ENCODE measurements at regions not wholly inside any gene's neighbourhood (a gene's known extent, or its start where the extent isn't known, plus 50 kb on each side); places are given as distances from the start of the nearest gene placed in this dataset.
"Not testable (repeated sequence)": the region's sequence is repeated elsewhere in the genome, so short reads cannot be mapped to it uniquely, and the experiment has no call there.

DNA sequence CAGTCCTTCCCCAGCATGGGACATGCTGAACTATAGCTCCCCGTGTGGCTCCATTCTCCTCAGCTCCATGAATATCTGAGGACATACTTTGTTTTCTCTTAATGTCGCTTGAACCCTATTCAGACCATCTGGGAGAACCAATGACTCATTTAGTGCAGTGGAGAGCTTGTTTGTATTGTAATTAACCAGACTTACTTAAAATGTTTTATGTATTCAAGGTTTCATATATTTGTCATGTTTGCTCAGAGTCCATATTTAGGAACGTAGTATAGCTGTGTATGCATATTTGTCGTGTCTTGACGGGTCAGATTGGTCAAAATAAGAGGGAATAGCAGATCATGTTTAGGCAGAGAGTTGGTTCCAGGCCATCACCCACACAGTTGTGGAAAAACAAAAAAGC, 150.1 kb upstream of the NTRK2 start:
- TF ChIP-seq JUND (IDR thresholded peaks at IDR 0.05; ENCODE audit: low read depth): no peak
- in situ Hi-C loops (cut with HindIII; ENCODE audit: low pct_unique_long_range_greater_than_20kb, low sequenced_read_pairs): no loop called here
- peak in 1 of 2 experiments; percentile 3 for DNase-seq (ENCODE audit: low read depth in 1 of 2, low spot score in 1 of 2)

DNA sequence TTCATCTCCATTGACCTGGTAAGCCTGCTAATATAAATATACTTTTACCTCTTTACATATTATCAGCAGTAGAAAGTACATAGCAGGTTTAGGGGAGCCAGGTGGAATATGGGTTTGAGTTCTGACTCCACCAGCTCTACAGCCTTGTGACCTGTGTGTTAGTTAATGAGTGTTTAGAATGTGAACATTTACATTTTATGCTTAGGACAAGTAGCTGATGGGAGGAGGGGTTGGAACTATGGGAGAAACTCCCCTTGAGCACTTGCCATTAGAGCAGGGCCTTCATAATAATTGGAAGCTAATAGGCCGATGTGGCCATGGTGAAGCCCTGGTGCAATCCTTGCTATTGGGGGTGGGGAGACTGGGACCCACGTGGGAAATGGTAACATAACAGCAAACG, 148.3 kb upstream of the NTRK2 start:
- DNase-seq (ENCODE audit: low read depth in 1 of 2, low spot score in 1 of 2): no peak
- no peak for TF ChIP-seq JUND (IDR thresholded peaks at IDR 0.05; ENCODE audit: low read depth)
- in situ Hi-C loops (cut with HindIII; ENCODE audit: low pct_unique_long_range_greater_than_20kb, low sequenced_read_pairs): no loop called here

DNA sequence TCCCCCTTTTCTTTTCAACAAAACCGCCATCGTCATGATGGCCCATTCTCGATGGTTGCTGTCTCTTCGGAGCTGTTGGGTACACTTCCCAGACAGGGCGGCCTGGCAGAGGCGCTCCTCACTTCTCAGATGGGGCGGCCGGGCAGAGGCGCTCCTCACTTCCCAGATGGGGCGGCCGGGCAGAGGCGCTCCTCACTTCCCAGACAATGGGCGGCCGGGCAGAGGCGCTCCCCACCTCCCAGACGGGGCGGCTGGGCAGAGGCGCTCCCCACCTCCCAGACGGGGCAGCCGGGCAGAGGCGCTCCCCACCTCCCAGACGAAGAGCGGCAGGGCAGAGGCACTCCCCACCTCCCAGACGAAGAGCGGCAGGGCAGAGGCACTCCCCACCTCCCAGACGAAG, 143.3 kb upstream of the NTRK2 start:
- DNase-seq (ENCODE audit: low read depth in 1 of 2, low spot score in 1 of 2); in situ Hi-C loops (cut with HindIII; ENCODE audit: low pct_unique_long_range_greater_than_20kb, low sequenced_read_pairs): not testable (repeated sequence)

DNA sequence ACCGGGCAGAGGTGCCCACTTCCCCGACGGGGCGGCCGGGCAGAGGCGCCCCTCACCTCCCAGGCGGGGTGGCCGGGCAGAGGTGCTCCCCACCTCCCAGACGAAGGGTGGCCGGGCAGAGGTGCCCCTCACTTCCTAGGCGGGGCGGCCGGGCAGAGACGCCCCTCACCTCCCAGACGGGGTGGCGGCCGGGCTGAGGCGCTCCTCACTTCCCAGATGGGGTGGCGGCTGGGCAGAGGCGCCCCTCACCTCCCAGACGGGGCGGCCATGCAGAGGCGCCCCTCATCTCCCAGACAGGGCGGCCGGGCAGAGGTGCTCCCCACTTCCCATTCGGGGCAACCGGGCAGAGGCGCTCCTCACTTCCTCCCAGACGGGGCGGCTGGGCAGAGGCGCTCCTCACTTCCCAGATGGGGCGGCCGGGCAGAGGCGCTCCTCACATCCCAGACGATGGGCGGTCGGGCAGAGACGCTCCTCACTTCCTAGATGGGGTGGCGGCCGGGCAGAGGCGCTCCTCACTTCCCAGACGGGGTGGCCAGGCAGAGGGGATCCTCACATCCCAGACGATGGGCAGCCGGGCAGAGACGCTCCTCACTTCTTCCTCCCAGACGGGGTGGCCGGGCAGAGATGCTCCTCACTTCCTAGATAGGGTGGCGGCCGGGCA, 142.3 kb upstream of the NTRK2 start:
- in situ Hi-C loops (cut with HindIII; ENCODE audit: low pct_unique_long_range_greater_than_20kb, low sequenced_read_pairs); DNase-seq (ENCODE audit: low read depth in 1 of 2, low spot score in 1 of 2): not testable (repeated sequence)

DNA sequence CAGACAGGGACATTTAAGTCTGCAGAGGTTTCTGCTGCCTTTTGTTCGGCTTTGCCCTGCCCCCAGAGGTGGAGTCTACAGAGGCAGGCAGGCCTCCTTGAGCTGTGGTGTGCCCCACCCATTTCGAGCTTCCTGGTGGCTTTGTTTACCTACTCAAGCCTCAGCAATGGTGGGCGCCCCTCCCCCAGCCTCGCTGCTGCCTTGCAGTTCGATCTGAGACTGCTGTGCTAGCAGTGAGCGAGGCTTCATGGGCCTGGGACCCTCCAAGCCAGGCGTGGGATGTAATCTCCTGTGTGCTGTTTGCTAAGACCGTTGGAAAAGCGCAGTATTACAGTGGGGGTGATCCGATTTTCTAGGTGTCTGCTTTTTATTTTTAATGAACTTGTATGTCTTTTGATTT, 133.6 kb upstream of the NTRK2 start:
- DNase-seq (ENCODE audit: low read depth in 1 of 2, low spot score in 1 of 2); in situ Hi-C loops (cut with HindIII; ENCODE audit: low pct_unique_long_range_greater_than_20kb, low sequenced_read_pairs): not testable (repeated sequence)

DNA sequence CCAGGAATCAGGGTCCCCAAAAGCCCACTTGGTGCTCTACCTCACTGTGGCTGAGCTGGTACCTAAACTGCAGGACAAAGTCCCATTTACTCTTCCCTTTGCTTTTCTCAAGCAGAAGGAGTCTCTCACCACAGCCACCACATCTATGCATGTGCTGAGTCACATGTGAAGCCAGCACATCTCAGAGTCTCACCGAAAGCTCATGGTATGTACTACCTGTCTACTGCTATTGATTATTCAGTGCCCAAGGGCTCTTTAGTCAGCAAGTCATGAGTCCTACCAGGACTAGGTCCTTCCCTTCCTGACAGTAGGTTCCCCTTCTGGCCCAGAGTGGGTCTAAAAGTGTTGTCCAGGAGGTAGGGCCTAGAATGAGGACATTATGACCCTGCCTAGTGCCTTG, 130.7 kb upstream of the NTRK2 start:
- in situ Hi-C loops (cut with HindIII; ENCODE audit: low pct_unique_long_range_greater_than_20kb, low sequenced_read_pairs): no loop called here
- TF ChIP-seq JUND (IDR thresholded peaks at IDR 0.05; ENCODE audit: low read depth): no peak
- DNase-seq (ENCODE audit: low read depth in 1 of 2, low spot score in 1 of 2): no peak

DNA sequence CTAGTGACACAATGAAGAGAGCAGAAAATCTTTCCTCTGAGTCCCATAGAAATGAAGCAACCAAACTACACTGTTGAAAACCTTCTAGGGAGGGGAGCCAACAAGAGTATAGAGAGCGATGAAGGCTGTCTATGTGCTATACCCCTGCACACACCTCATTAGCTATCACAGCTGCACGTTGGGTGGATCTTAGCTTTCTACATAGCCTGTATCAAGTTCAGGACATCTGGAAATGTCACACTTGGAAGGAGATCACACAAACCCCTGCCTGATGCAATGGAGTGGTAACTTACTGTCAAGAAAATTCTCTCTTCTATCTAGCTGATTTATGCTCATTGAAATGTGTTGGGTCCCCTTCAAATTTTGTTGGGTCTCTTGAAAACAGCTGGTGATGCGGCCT, 127.0 kb upstream of the NTRK2 start:
- no peak for TF ChIP-seq JUND (IDR thresholded peaks at IDR 0.05; ENCODE audit: low read depth)
- in situ Hi-C loops (cut with HindIII; ENCODE audit: low pct_unique_long_range_greater_than_20kb, low sequenced_read_pairs): no loop called here
- no peak for DNase-seq (ENCODE audit: low read depth in 1 of 2, low spot score in 1 of 2)

DNA sequence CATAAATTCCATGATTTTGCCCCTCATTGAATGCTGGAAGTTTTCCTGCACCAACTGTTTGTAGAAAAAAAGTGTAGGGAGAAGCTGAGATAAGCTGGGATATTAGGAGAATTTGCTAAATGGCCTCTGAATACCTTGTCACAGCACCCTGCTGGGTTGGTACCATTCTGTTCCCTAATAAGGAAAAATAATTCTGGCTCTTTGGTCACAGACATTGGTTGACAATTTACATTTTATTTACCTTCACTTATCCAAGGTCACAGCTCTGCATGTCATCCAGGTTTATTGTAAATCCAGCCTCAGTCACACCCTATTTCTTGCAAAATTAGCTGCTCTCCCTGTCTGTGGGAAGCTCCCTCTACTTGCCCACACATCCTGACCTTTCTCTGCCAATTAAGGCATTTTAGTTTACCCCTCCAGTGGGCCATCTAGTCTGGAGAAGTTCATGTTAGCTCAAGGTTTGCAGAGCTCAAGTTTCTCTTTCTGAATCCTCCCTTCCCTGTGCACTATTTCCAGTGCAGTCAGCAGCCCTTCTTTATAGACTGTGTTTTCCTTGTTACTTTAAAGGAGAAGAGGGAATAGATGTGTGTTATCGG, 115.4 kb upstream of the NTRK2 start:
- no peak for DNase-seq (ENCODE audit: low read depth in 1 of 2, low spot score in 1 of 2)
- in situ Hi-C loops (cut with HindIII; ENCODE audit: low pct_unique_long_range_greater_than_20kb, low sequenced_read_pairs): no loop called here
- TF ChIP-seq JUND (IDR thresholded peaks at IDR 0.05; ENCODE audit: low read depth): no peak

DNA sequence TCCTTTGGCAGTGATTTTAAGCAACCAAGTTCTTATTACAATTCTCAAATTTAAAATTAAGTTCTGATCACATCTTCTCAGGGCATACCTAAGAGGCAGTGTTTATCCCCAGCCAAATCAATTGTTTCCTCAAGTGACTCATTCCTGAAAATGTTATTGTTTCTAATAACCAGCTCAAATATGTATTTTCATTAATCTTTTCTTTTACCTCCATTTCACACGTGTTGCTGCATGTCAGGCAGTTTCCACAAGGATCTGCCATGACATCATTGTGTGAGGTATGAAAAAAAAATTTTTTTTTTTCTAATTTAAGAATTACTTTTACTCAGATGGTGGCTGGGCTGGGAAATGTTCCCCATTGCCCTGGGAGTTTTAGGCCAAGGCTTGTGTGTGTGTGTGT, 113.0 kb upstream of the NTRK2 start:
- in situ Hi-C loops (cut with HindIII; ENCODE audit: low pct_unique_long_range_greater_than_20kb, low sequenced_read_pairs): no loop called here
- no peak for DNase-seq (ENCODE audit: low read depth in 1 of 2, low spot score in 1 of 2)
- TF ChIP-seq JUND (IDR thresholded peaks at IDR 0.05; ENCODE audit: low read depth): no peak

DNA sequence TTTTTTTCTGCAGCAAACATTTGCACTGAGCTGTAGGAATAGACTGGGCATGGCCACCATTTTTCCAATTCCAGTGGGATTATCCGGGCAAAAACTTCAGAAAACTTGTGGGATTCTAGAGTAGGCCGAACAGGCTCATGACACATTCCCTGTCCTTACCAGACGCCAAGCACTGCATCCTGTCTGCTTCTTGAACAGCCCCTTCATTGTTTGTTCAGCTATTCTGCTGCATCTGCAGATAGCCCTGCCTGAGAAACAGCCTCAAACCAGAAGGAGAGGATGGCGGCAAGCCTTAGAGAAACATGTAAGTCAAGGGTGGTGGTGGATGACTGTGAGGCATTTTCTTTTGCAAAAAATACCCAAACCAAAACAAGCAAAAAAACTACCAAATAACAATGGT, 111.8 kb upstream of the NTRK2 start:
- DNase-seq (ENCODE audit: low read depth in 1 of 2, low spot score in 1 of 2): no peak
- in situ Hi-C loops (cut with HindIII; ENCODE audit: low pct_unique_long_range_greater_than_20kb, low sequenced_read_pairs): no loop called here
- no peak for TF ChIP-seq JUND (IDR thresholded peaks at IDR 0.05; ENCODE audit: low read depth)

DNA sequence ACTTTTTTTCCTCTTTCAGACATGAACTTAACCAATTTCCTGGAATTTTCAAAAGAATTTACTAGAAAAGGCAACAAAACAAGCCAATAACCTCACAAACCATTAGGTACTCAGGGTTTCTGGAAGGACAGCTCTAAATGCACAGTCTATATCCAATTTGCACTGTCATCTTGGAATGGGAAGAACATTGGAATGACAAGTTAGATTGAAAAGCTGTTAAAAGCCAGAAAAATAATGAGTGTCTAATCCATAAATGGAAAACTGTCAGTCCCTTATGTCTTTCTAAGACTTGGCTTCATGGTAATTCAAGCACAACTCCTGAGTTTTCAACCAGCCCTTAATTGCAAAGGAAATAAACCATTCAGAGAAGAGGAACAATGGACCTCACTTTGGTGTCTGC, 105.8 kb upstream of the NTRK2 start:
- in situ Hi-C loops (cut with HindIII; ENCODE audit: low pct_unique_long_range_greater_than_20kb, low sequenced_read_pairs): no loop called here
- no peak for DNase-seq (ENCODE audit: low read depth in 1 of 2, low spot score in 1 of 2)
- no peak for TF ChIP-seq JUND (IDR thresholded peaks at IDR 0.05; ENCODE audit: low read depth)

DNA sequence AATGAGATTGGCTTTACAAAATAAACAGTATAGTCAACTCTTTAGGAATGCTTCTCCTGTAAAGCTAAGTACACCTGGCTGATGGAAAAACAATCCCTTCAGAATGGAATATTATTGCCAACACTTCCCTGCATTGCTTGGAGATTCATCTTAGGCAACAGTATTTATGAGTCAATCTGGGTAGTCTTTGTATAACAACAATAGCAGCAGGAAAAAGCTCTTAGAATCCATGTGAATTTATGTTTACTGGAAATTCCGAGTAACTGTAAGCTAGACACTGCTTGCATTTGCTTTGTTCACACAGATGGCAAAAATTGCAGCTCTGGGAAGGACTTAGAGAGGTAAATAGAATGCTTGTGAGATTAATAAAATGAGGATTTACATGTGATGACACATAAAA, 101.7 kb upstream of the NTRK2 start:
- TF ChIP-seq JUND (IDR thresholded peaks at IDR 0.05; ENCODE audit: low read depth): no peak
- in situ Hi-C loops (cut with HindIII; ENCODE audit: low pct_unique_long_range_greater_than_20kb, low sequenced_read_pairs): no loop called here
- DNase-seq (ENCODE audit: low read depth in 1 of 2, low spot score in 1 of 2): no peak

DNA sequence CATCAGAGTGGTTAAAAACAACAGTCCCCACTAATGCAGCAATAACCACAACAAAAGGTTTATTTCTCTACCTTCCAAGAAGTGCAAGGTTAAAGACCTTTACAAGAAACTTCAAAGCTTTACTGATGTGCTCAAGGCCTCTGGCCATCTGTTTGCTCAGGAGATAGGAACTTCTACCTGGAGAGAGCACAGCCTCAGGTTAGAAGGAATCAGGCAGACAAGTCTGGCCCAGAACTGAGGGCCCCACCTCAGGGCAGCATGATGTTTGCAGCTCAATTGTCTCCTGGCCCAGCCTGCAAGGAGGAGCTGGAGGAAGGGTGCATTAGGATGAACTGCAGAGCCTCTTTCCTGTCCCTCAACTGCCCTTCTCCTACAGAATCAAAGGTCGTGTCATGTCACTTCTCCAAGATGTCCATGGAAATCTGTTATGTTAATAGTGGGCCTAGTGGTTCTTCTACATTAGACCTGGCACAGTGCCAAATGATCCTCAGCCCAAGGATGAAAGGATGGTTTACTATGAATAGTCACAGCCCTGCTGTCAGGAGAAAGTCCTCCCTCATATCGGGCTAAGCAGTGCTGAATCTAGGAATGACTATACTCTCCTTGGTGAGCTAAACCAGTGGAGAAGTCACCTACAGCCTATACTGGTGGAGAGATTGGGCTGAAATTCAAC, 98.9 kb upstream of the NTRK2 start:
- DNase-seq (ENCODE audit: low read depth in 1 of 2, low spot score in 1 of 2): no peak
- TF ChIP-seq JUND (IDR thresholded peaks at IDR 0.05; ENCODE audit: low read depth): no peak
- in situ Hi-C loops (cut with HindIII; ENCODE audit: low pct_unique_long_range_greater_than_20kb, low sequenced_read_pairs): no loop called here

DNA sequence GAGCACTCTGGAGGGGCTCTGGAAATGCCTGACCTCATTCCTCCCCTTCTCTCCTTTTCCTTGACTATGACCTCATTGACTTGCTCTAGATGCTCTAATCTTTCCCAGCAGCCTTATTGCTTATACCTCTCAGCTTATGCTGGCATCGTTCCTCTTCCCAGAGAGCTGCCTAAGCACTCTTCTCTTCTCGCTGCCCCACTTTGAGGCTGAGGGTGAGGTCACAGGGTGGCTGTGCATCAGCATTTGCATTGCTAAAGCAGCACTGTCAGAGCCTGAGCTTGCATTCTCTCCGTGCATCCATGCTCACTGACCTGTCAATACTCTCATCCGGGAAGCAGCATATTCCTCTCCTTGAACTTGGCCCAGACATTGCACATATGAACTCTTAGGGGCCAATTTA, 96.4 kb upstream of the NTRK2 start:
- no peak for TF ChIP-seq JUND (IDR thresholded peaks at IDR 0.05; ENCODE audit: low read depth)
- in situ Hi-C loops (cut with HindIII; ENCODE audit: low pct_unique_long_range_greater_than_20kb, low sequenced_read_pairs): no loop called here
- DNase-seq (ENCODE audit: low read depth in 1 of 2, low spot score in 1 of 2): no peak
